ENCODE measurements at regions not wholly inside any gene's neighbourhood (a gene's known extent, or its start where the extent isn't known, plus 50 kb on each side); places are given as distances from the start of the nearest gene placed in this dataset.

- no peak for FAIRE-seq
- WGBS (ENCODE audit: missing lambda C conversion rate) = 3% methylated on average over 3 of the region's 3 CpGs
- CTCF ChIA-PET = interaction anchor here (0.8 kb wide), 1 partner anchor 23 kb away, joined by 3 read pairs; no protein-coding TSS in a partner anchor
These were observed 174.0 kb downstream of the GLUD2 start for GRCh38 chrX:121221322-121221977.

DNA sequence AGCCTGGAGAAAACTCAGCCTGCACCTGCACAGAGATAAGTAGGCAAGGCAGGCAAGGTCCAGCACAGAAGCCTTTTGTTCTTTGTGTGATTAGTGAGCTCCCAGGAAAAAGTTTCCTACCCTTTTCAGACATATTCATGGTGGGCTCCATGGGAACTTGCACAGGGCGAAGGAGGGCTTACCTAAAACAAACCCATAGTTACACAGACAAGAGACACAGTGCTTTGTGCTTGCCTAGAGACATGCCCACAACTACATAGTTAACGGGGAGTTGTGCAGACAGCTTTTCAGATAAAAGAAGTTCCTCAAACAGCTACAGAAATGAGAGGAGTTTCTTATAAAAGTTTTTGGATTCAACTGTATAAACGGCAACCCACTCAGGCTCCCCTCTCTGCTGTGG lies 180.5 kb downstream of the GLUD2 start:
- Histone ChIP-seq H3K4me3 (no peak overlapping the region), H3K4me1 (no peaks in the 10 kb centered on the region), H3K9me3 (no peaks in the 10 kb centered on the region), H3K4me2 (no peak overlapping the region), H3K27ac (no peak overlapping the region)
- 3% methylated on average over 3 of the region's 3 CpGs for WGBS (ENCODE audit: missing lambda C conversion rate)
- DNase-seq (ENCODE audit: low read depth in 1 of 2, low spot score in 1 of 2) = no peak
- ChIA-PET CTCF (no interaction called here), POLR2A (no interaction called here)
- FAIRE-seq = no peak
- ATAC-seq = no peak
- no peak for TF ChIP-seq MAFK (IDR thresholded peaks at IDR 0.05; ENCODE audit: partially characterized antibody)
- no peak for TF ChIP-seq MAZ (IDR thresholded peaks at IDR 0.05; ENCODE audit: borderline replicate concordance, low read depth, low read length)
- TF ChIP-seq HES2 (IDR thresholded peaks at IDR 0.05) = no peak
- TF ChIP-seq FOXS1 (CRISPR knock-in tag; IDR thresholded peaks at IDR 0.05) = no peak
- TF ChIP-seq KDM1A (IDR thresholded peaks at IDR 0.05; ENCODE audit: low read depth) = no peak
- TF ChIP-seq JUN (IDR thresholded peaks at IDR 0.05) = no peak
- TF ChIP-seq NR3C1 (IDR thresholded peaks at IDR 0.05) = no peak
- no peak for TF ChIP-seq CHD4 (IDR thresholded peaks at IDR 0.05; ENCODE audit: borderline replicate concordance)
- no peak for TF ChIP-seq BHLHE40 (IDR thresholded peaks at IDR 0.05; ENCODE audit: low read depth, low read length)
- TF ChIP-seq, protein P1, sequence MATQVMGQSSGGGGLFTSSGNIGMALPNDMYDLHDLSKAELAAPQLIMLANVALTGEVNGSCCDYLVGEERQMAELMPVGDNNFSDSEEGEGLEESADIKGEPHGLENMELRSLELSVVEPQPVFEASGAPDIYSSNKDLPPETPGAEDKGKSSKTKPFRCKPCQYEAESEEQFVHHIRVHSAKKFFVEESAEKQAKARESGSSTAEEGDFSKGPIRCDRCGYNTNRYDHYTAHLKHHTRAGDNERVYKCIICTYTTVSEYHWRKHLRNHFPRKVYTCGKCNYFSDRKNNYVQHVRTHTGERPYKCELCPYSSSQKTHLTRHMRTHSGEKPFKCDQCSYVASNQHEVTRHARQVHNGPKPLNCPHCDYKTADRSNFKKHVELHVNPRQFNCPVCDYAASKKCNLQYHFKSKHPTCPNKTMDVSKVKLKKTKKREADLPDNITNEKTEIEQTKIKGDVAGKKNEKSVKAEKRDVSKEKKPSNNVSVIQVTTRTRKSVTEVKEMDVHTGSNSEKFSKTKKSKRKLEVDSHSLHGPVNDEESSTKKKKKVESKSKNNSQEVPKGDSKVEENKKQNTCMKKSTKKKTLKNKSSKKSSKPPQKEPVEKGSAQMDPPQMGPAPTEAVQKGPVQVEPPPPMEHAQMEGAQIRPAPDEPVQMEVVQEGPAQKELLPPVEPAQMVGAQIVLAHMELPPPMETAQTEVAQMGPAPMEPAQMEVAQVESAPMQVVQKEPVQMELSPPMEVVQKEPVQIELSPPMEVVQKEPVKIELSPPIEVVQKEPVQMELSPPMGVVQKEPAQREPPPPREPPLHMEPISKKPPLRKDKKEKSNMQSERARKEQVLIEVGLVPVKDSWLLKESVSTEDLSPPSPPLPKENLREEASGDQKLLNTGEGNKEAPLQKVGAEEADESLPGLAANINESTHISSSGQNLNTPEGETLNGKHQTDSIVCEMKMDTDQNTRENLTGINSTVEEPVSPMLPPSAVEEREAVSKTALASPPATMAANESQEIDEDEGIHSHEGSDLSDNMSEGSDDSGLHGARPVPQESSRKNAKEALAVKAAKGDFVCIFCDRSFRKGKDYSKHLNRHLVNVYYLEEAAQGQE (IDR thresholded peaks at IDR 0.05) = no peak
- TF ChIP-seq, protein P2, sequence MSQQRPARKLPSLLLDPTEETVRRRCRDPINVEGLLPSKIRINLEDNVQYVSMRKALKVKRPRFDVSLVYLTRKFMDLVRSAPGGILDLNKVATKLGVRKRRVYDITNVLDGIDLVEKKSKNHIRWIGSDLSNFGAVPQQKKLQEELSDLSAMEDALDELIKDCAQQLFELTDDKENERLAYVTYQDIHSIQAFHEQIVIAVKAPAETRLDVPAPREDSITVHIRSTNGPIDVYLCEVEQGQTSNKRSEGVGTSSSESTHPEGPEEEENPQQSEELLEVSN (IDR thresholded peaks at IDR 0.05; ENCODE audit: borderline replicate concordance, low read depth) = no peak
- no peak for TF ChIP-seq ZFP36 (IDR thresholded peaks at IDR 0.05; ENCODE audit: borderline replicate concordance, partially characterized antibody)
- no peak for TF ChIP-seq POLR2A (IDR thresholded peaks at IDR 0.05; ENCODE audit: low read length)
- no peak for TF ChIP-seq HOXB13 (CRISPR knock-in tag; IDR thresholded peaks at IDR 0.05; ENCODE audit: low read depth)
- TF ChIP-seq MAX (IDR thresholded peaks at IDR 0.05) = no peak
- TF ChIP-seq MYC (IDR thresholded peaks at IDR 0.05; ENCODE audit: borderline replicate concordance, low read length) = no peak
- TF ChIP-seq RFX5 (IDR thresholded peaks at IDR 0.05) = no peak
- no peak for TF ChIP-seq RNF2 (IDR thresholded peaks at IDR 0.05; ENCODE audit: borderline replicate concordance, low read depth)
- TF ChIP-seq ESRRA (IDR thresholded peaks at IDR 0.05; ENCODE audit: borderline replicate concordance, low read length) = no peak
- no peak for TF ChIP-seq SREBF2 (IDR thresholded peaks at IDR 0.05)

More at GRCh38 chrX:121221322-121221977, 174.0 kb downstream of the GLUD2 start:
- TF ChIP-seq JUN (IDR thresholded peaks at IDR 0.05) = no peak
- no peak overlapping the region for H3K27ac ChIP-seq
- POLR2A ChIA-PET = no interaction called here
- no peaks in the 10 kb centered on the region for H3K9me3 ChIP-seq
- ATAC-seq (no peak), DNase-seq (ENCODE audit: low read depth in 1 of 2, low spot score in 1 of 2) (no peak)
- no peaks in the 10 kb centered on the region for H3K4me1 ChIP-seq
- H3K4me3 ChIP-seq = no peak overlapping the region
- H3K4me2 ChIP-seq = no peak overlapping the region
